Hepatocyte (in vitro differentiated cells): ENCODE measurements at regions not wholly inside any gene's neighbourhood (a gene's known extent, or its start where the extent isn't known, plus 50 kb on each side); places are given as distances from the start of the nearest gene placed in this dataset.

Source experiments
- CTCF ChIP-seq: fragments of 200-600 bp; sonication (generic); IDR thresholded peaks from 2 replicates; pipeline ENCODE4 v1.5.1; 2016; ENCODE audit warnings: antibody characterized with exemption, mild to moderate bottlenecking; ENCODE audit not compliant: poor library complexity
- EZH2 ChIP-seq: fragments of 200-600 bp; sonication (generic); IDR thresholded peaks from 2 replicates; pipeline ENCODE4 v1.6.1; 2016; ENCODE audit warnings: antibody characterized with exemption, mild to moderate bottlenecking, borderline replicate concordance
- EZH2phosphoT487 ChIP-seq: fragments of 200-600 bp; sonication (generic); IDR thresholded peaks from one replicate; pipeline ENCODE4 v1.6.1; 2018; ENCODE audit warnings: antibody characterized with exemption, mild to moderate bottlenecking, low read depth, moderate library complexity; ENCODE audit not compliant: unreplicated experiment, severe bottlenecking

GRCh38 chr4:57726154-57726553, 616.0 kb upstream of the IGFBP7 start:
- TF ChIP-seq CTCF (no peak), EZH2 (no peak), EZH2phosphoT487 (no peak)
